ENCODE measurements at regions not wholly inside any gene's neighbourhood (a gene's known extent, or its start where the extent isn't known, plus 50 kb on each side); places are given as distances from the start of the nearest gene placed in this dataset.

DNA sequence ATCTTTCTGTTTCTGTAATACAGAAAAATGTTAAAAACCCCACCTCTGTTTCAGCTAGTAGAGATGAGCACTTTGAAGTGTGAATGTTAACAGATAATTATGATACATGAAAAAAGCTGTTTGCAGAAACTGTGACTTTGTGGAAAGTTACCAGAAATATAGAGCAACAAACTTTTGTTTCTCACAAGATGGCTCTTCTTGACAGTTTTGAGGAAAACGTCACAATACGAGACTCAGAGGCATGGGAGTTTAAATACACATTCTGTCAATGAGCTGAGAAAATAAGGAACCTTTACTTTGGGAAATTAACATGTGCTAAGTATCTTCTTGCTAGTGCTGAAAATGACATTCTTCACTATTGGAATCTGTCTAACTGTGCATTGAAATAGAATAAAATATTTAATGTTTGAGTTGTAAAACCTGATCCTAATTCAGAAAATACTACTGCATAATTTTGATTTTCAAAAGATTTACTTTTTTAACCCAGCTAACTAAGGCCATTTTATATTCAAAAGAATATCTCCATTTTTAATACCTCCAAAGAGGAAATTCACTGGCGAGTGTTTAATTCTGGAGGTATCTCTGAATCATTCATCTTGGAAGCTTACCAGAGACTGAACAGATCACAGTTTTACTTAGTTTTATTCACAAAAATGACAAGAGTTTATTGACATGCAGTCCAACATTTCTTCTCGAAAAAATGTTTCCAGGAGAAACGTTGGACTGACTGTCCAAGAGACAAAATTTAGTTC is 308.9 kb upstream of the LRFN5 start:
- TF ChIP-seq, protein P1, sequence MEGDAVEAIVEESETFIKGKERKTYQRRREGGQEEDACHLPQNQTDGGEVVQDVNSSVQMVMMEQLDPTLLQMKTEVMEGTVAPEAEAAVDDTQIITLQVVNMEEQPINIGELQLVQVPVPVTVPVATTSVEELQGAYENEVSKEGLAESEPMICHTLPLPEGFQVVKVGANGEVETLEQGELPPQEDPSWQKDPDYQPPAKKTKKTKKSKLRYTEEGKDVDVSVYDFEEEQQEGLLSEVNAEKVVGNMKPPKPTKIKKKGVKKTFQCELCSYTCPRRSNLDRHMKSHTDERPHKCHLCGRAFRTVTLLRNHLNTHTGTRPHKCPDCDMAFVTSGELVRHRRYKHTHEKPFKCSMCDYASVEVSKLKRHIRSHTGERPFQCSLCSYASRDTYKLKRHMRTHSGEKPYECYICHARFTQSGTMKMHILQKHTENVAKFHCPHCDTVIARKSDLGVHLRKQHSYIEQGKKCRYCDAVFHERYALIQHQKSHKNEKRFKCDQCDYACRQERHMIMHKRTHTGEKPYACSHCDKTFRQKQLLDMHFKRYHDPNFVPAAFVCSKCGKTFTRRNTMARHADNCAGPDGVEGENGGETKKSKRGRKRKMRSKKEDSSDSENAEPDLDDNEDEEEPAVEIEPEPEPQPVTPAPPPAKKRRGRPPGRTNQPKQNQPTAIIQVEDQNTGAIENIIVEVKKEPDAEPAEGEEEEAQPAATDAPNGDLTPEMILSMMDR (IDR thresholded peaks at IDR 0.05 in 8 of 11, conservative IDR thresholded peaks at IDR 0.05 in 3 of 11), result no peak
- no peak for TF ChIP-seq POLR2A (IDR thresholded peaks at IDR 0.05)
- no peak for TF ChIP-seq POLR2AphosphoS5 (IDR thresholded peaks at IDR 0.05)
